H1 (cell line): ENCODE measurements at regions not wholly inside any gene's neighbourhood (a gene's known extent, or its start where the extent isn't known, plus 50 kb on each side); places are given as distances from the start of the nearest gene placed in this dataset.

ENCODE experiments used
- CTCF ChIA-PET: fragments of 300-600 bp; sonication (Branson Sonifier 250); formaldehyde crosslinking; loops from one replicate; lab custom pipeline; 2021; ENCODE audit not compliant: partially characterized antibody; lab: Charles Lee
- POLR2A ChIA-PET: fragments of 300-600 bp; sonication (Branson Sonifier 250); formaldehyde crosslinking; loops from one replicate; lab custom pipeline; 2021; ENCODE audit warnings: inconsistent platforms; ENCODE audit not compliant: partially characterized antibody; lab: Charles Lee
- DNase-seq, 2 experiments: peaks; one replicate each; pipeline versions ENCODE4 v3.0.0 to v3.0.0-alpha.2; 2010 to 2022; ENCODE audit warnings: low spot score in 2 of 2, low read depth in 1 of 2, mixed read lengths in 1 of 2
- FAIRE-seq: peaks from 2 replicates; lab custom pipeline; 2011; peaks lifted over from hg19 to GRCh38; lab: Jason Lieb, UNC
- H2AFZ ChIP-seq: 2 replicates; pipeline ENCODE4 v1.8.1; 2012; ENCODE audit warnings: low read length, inconsistent platforms
- H2AK5ac ChIP-seq: 2 replicates; pipeline ENCODE4 v1.6.1; 2013; ENCODE audit warnings: low read depth, low read length
- H2BK120ac ChIP-seq: replicated peaks from 2 replicates; pipeline ENCODE3; 2013; ENCODE audit warnings: low read depth, low read length, inconsistent platforms
- H2BK12ac ChIP-seq: 2 replicates; pipeline ENCODE4 v1.6.1; 2013; ENCODE audit warnings: low read depth, low read length
- H2BK15ac ChIP-seq: 2 replicates; pipeline ENCODE4 v1.6.1; 2013; ENCODE audit warnings: low read length
- H2BK20ac ChIP-seq: 2 replicates; pipeline ENCODE4 v1.6.1; 2013; ENCODE audit warnings: low read length
- H2BK5ac ChIP-seq: 2 replicates; pipeline ENCODE4 v1.6.1; 2013; ENCODE audit warnings: low read depth, low read length
- H3K14ac ChIP-seq: 2 replicates; pipeline ENCODE4 v1.6.1; 2013; ENCODE audit warnings: inconsistent platforms; ENCODE audit not compliant: insufficient read length
- H3K18ac ChIP-seq: 2 replicates; pipeline ENCODE4 v1.6.1; 2013; ENCODE audit warnings: low read length; ENCODE audit errors: extremely low read depth
- H3K23ac ChIP-seq: 2 replicates; pipeline ENCODE4 v1.6.1; 2013; ENCODE audit warnings: inconsistent platforms; ENCODE audit not compliant: insufficient read length
- H3K23me2 ChIP-seq: 2 replicates; pipeline ENCODE4 v1.6.1; 2013; ENCODE audit warnings: low read depth, low read length
- H3K27ac ChIP-seq: 2 replicates; pipeline ENCODE4 v1.6.1; 2011; ENCODE audit warnings: low read depth, low read length, inconsistent platforms
- H3K27me3 ChIP-seq, 4 experiments: replicated peaks in 1 of 4; 1 replicate in 1 of 4; 2 replicates in 3 of 4; pipeline versions ENCODE4 v1.6.1 to v1.8.1; 2011 to 2013; ENCODE audit warnings: low read length in 3 of 4, mild to moderate bottlenecking in 3 of 4, inconsistent platforms in 2 of 4, mixed read lengths in 2 of 4, moderate library complexity in 1 of 4; ENCODE audit not compliant: control insufficient read depth in 3 of 4, insufficient read depth in 3 of 4; ENCODE audit errors: extremely low read depth in 1 of 4
- H3K36me3 ChIP-seq, 4 experiments: 2 replicates each; pipeline versions ENCODE4 v1.6.1 to v1.8.1; 2011 to 2013; ENCODE audit warnings: mild to moderate bottlenecking in 4 of 4, low read length in 3 of 4, moderate library complexity in 2 of 4, control low read depth in 1 of 4, inconsistent platforms in 1 of 4; ENCODE audit not compliant: insufficient read depth in 4 of 4, control insufficient read depth in 2 of 4
- H3K4ac ChIP-seq: replicated peaks from 2 replicates; pipeline ENCODE3; 2013; ENCODE audit warnings: low read length, low read depth, mixed read lengths, inconsistent platforms; ENCODE audit not compliant: insufficient read length
- H3K4me1 ChIP-seq, 4 experiments: replicated peaks in 1 of 4; 1 replicate in 1 of 4; 2 replicates in 3 of 4; pipeline versions ENCODE4 v1.6.1 to v1.8.1; 2011 to 2013; ENCODE audit warnings: low read length in 3 of 4, inconsistent platforms in 2 of 4, mixed read lengths in 1 of 4; ENCODE audit not compliant: insufficient read depth in 4 of 4, control insufficient read depth in 3 of 4
- H3K4me2 ChIP-seq, 2 experiments: 2 replicates each; pipeline versions ENCODE4 v1.6.1 to v1.8.1; 2011 to 2013; ENCODE audit warnings: low read depth in 2 of 2, low read length in 2 of 2, control low read depth in 1 of 2, inconsistent platforms in 1 of 2, mild to moderate bottlenecking in 1 of 2; ENCODE audit not compliant: insufficient read depth in 1 of 2
- H3K4me3 ChIP-seq, 4 experiments: fragments of 200-600, 300-600 bp in 1 of 4; sonication (generic), shearing (Covaris generic), sonication (Bioruptor Twin) in 1 of 4; 2 replicates each; pipeline versions ENCODE4 v1.5.1 to v1.8.1; 2011 to 2016; ENCODE audit warnings: low read length in 4 of 4, low read depth in 3 of 4, control low read depth in 2 of 4, inconsistent platforms in 2 of 4, mild to moderate bottlenecking in 2 of 4, mixed read lengths in 1 of 4, moderate library complexity in 1 of 4; ENCODE audit not compliant: insufficient read depth in 2 of 4; ENCODE audit errors: extremely low read depth in 1 of 4
- H3K56ac ChIP-seq: replicated peaks from 2 replicates; pipeline ENCODE3; 2013; ENCODE audit warnings: low read depth, mild to moderate bottlenecking, mixed read lengths, low read length, inconsistent platforms; ENCODE audit not compliant: insufficient read length
- H3K79me1 ChIP-seq: 2 replicates; pipeline ENCODE4 v1.6.1; 2013; ENCODE audit warnings: low read depth, low read length, control low read depth
- H3K79me2 ChIP-seq, 2 experiments: 2 replicates each; pipeline versions ENCODE4 v1.6.1 to v1.8.1; 2012 to 2013; ENCODE audit warnings: low read length in 2 of 2, mild to moderate bottlenecking in 2 of 2, inconsistent platforms in 1 of 2; ENCODE audit not compliant: insufficient read depth in 2 of 2, control insufficient read depth in 1 of 2
- H3K9ac ChIP-seq, 4 experiments: replicated peaks in 1 of 4; 1 replicate in 1 of 4; 2 replicates in 3 of 4; pipeline versions ENCODE4 v1.6.1 to v1.8.1; 2011 to 2013; ENCODE audit warnings: low read depth in 3 of 4, low read length in 3 of 4, control low read depth in 2 of 4, mild to moderate bottlenecking in 2 of 4, moderate library complexity in 2 of 4, inconsistent platforms in 1 of 4; ENCODE audit errors: extremely low read depth in 1 of 4
- H3K9me3 ChIP-seq, 2 experiments: 2 replicates each; pipeline versions ENCODE4 v1.6.1 to v1.8.1; 2012 to 2013; ENCODE audit warnings: mild to moderate bottlenecking in 2 of 2, moderate library complexity in 2 of 2, control low read depth in 1 of 2, inconsistent platforms in 1 of 2, low read depth in 1 of 2, low read length in 1 of 2, mixed read lengths in 1 of 2; ENCODE audit not compliant: insufficient read depth in 2 of 2
- H4K20me1 ChIP-seq, 2 experiments: replicated peaks in 1 of 2; 2 replicates each; pipeline versions ENCODE3 to v1.8.1; 2011 to 2013; ENCODE audit warnings: inconsistent platforms in 2 of 2, low read length in 2 of 2, mild to moderate bottlenecking in 1 of 2; ENCODE audit not compliant: insufficient read depth in 2 of 2, control insufficient read depth in 1 of 2
- H4K5ac ChIP-seq: 2 replicates; pipeline ENCODE4 v1.6.1; 2013; ENCODE audit warnings: low read length, low read depth, mixed read lengths, inconsistent platforms; ENCODE audit not compliant: insufficient read length
- H4K8ac ChIP-seq: 2 replicates; pipeline ENCODE4 v1.8.0; 2013; ENCODE audit warnings: mild to moderate bottlenecking, moderate library complexity, low read length, inconsistent platforms; ENCODE audit not compliant: insufficient read depth; ENCODE audit errors: extremely low read depth
- H4K91ac ChIP-seq: replicated peaks from 2 replicates; pipeline ENCODE3; 2013; ENCODE audit warnings: low read length, mixed read lengths, inconsistent platforms; ENCODE audit not compliant: insufficient read length
- ATF2 ChIP-seq: IDR thresholded peaks from 2 replicates; pipeline ENCODE4 v1.6.1; 2012; ENCODE audit warnings: low read length, inconsistent platforms
- ATF3 ChIP-seq: IDR thresholded peaks from 2 replicates; pipeline ENCODE4 v1.6.1; 2011; ENCODE audit warnings: low read depth, mild to moderate bottlenecking, low read length; ENCODE audit not compliant: insufficient read depth
- BACH1 ChIP-seq: IDR thresholded peaks from 2 replicates; pipeline ENCODE4 v1.6.1; 2012; ENCODE audit warnings: low read length, improper control_type of control experiment
- CTBP2 ChIP-seq: IDR thresholded peaks from 2 replicates; pipeline ENCODE4 v1.7.0; 2011; ENCODE audit warnings: borderline replicate concordance, mild to moderate bottlenecking, moderate library complexity, mixed read lengths, low read length; ENCODE audit not compliant: insufficient read depth, insufficient read length
- EGR1 ChIP-seq: IDR thresholded peaks from 2 replicates; pipeline ENCODE4 v1.6.1; 2011; ENCODE audit warnings: low read depth, low read length, borderline replicate concordance
- GTF2F1 ChIP-seq: IDR thresholded peaks from 2 replicates; pipeline ENCODE4 v1.6.1; 2012; ENCODE audit warnings: low read depth, low read length, improper control_type of control experiment, borderline replicate concordance
- POLR2AphosphoS5 ChIP-seq: IDR thresholded peaks from 2 replicates; pipeline ENCODE4 v1.6.1; 2011; ENCODE audit warnings: low read depth, low read length
- RBBP5 ChIP-seq: IDR thresholded peaks from 2 replicates; pipeline ENCODE4 v1.7.1; 2012; ENCODE audit warnings: low read depth, mild to moderate bottlenecking, inconsistent platforms, low read length, moderate library complexity, borderline replicate concordance
- RFX5 ChIP-seq: IDR thresholded peaks from 2 replicates; pipeline ENCODE4 v1.6.1; 2011; ENCODE audit warnings: low read depth, low read length, improper control_type of control experiment, borderline replicate concordance
- RNF2 ChIP-seq: fragments of 200-900, 300-1000 bp; sonication (generic); IDR thresholded peaks from 2 replicates; pipeline ENCODE4 v1.7.1; 2016; ENCODE audit warnings: borderline replicate concordance, low read depth, mild to moderate bottlenecking, antibody characterized with exemption, low read length; ENCODE audit not compliant: poor library complexity, severe bottlenecking; ENCODE audit errors: missing control alignments
- TBP ChIP-seq: IDR thresholded peaks from 2 replicates; pipeline ENCODE4 v1.6.1; 2011; ENCODE audit warnings: low read depth, low read length, improper control_type of control experiment
- WGBS, 2 experiments: shearing (Covaris generic) in 1 of 2; methylation state at CpG; one replicate each; pipeline versions ENCODE4 v1.1.6 to v1.1.7; 2013 to 2015; ENCODE audit warnings: low lambda C conversion rate in 2 of 2, mixed read lengths in 2 of 2, inconsistent platforms in 1 of 2, low coverage in 1 of 2, missing lambda C conversion rate in 1 of 2; ENCODE audit not compliant: insufficient replicate concordance in 2 of 2, insufficient coverage in 1 of 2, insufficient read length in 1 of 2; ENCODE audit errors: extremely low coverage in 1 of 2, missing lambda C conversion rate in 1 of 2; 5-methylcytosine and 5-hydroxymethylcytosine counted together

GRCh38 chr22:49659924-49660315 is 167.8 kb downstream of the BRD1 start:
- H4K8ac ChIP-seq, result no peak overlapping the region
- H3K4ac ChIP-seq, result no peak overlapping the region
- ChIA-PET POLR2A (interaction anchor here (1.3 kb wide), 1 partner anchor 147 kb away, joined by 5 read pairs; no protein-coding TSS in a partner anchor), CTCF (interaction anchor here (1.1 to 1.5 kb wide), 2 partner anchors 18 to 42 kb away, joined by 3 read pairs; no protein-coding TSS in a partner anchor)
- H2BK20ac ChIP-seq, result no peak overlapping the region
- no peaks in the 10 kb centered on the region for H3K36me3 ChIP-seq
- H3K79me2 ChIP-seq, result no peaks in the 10 kb centered on the region
- H2BK12ac ChIP-seq, result no peak overlapping the region
- H2BK120ac ChIP-seq, result no peak overlapping the region
- no peak overlapping the region for H4K5ac ChIP-seq
- WGBS, 2 experiments, result 93% methylated on average over 18 of the region's 19 CpGs; no CpG with 5 or more reads in 1 of the 2 experiments
- no peak overlapping the region for H3K9ac ChIP-seq
- H3K4me1 ChIP-seq, result peaks cover 0 to 6% (median 4%) of the 10 kb centered on the region in 4 experiments; a peak in 5 of 7 replicates
- H4K91ac ChIP-seq, result no peak overlapping the region
- no peaks in the 10 kb centered on the region for H3K79me1 ChIP-seq
- no peak overlapping the region for H3K56ac ChIP-seq
- H2AFZ ChIP-seq, result no peak overlapping the region
- H3K18ac ChIP-seq, result no peak overlapping the region
- H2AK5ac ChIP-seq, result no peak overlapping the region
- no peak overlapping the region for H3K23ac ChIP-seq
- no peak overlapping the region for H3K14ac ChIP-seq
- no peak overlapping the region for H2BK15ac ChIP-seq
- no peaks in the 10 kb centered on the region for H3K9me3 ChIP-seq
- no peak overlapping the region for H3K4me3 ChIP-seq
- H4K20me1 ChIP-seq, result no peaks in the 10 kb centered on the region
- 0 out of 7 replicates have a peak, but pooled peaks cover 0 to 3% (median 1%) of the 10 kb centered on the region in 4 experiments for H3K27me3 ChIP-seq
- TF ChIP-seq POLR2AphosphoS5 (no peak), RNF2 (no peak), CTBP2 (no peak), RFX5 (no peak), EGR1 (no peak), RBBP5 (no peak), TBP (no peak), GTF2F1 (no peak), ATF2 (no peak), BACH1 (no peak), ATF3 (no peak)
- no peaks in the 10 kb centered on the region for H3K23me2 ChIP-seq
- DNase-seq (no peak), FAIRE-seq (no peak)
- no peak overlapping the region for H2BK5ac ChIP-seq
- no peak overlapping the region for H3K4me2 ChIP-seq
- H3K27ac ChIP-seq, result no peak overlapping the region
